ENCODE measurements at regions not wholly inside any gene's neighbourhood (a gene's known extent, or its start where the extent isn't known, plus 50 kb on each side); places are given as distances from the start of the nearest gene placed in this dataset.

DNA sequence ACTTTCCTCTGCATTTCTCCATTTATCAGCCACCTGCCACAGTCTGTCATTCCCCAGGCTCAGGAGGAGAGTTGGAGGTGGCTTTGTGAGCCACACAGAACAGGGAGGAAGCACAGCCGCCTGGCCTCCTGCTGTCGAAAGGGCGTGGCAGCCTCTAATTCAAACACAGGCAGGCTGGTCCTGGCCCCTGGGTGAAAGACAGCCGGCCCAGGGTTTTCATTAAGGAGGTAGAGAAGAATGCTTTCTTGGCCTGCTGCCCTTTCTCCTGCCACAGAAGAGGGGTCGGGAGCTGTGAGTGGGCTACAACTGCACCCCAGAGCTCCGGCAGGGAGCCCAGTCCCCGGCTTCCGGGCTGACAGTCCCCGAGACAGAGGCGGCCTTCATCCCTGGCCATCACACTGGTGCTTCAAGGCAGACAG lies 108.6 kb upstream of the FZD10 start:
- Histone ChIP-seq H3K9me3 (no peaks in the 10 kb centered on the region), H3K27me3 (peaks cover 0 to 45% (median 26%) of the 10 kb centered on the region in 7 donors), H3K27ac (no peak overlapping the region), H3K4me3 (no peak overlapping the region), H3K36me3 (no peaks in the 10 kb centered on the region), H3K4me1 (no peaks in the 10 kb centered on the region)
- TF ChIP-seq CTCF (IDR thresholded peaks at IDR 0.05), result no peak
- WGBS, 2 donors, result 30% methylated on average over 10 of the region's 10 CpGs
- intact Hi-C loops (cut with DNase I), result loop anchor here in 1 of 10 donors (5.0 kb wide), 1 partner anchor 279 kb away; no protein-coding TSS in a partner anchor
- no peak for ATAC-seq
- no peak for DNase-seq

DNA sequence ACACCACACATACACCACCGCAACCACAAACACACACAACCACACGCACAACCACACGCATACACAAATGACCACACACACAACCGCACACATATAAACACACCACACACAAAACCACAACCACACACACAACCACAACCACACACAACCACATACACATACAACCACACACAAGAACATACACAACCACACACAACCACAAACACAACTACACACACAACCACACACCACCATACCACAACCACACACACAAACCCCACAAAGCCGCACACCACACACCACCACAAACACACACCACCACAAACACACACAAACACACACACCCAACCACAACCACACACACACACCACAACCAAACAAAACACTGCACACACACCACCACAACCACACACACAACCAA lies 107.5 kb upstream of the FZD10 start:
- WGBS, 2 donors, result 85 to 95% methylated on average over 5 of the region's 5 CpGs
- no peak overlapping the region for H3K27ac ChIP-seq
- ATAC-seq (no peak), DNase-seq (no peak)
- no peaks in the 10 kb centered on the region for H3K36me3 ChIP-seq
- H3K27me3 ChIP-seq, result peaks cover 0 to 45% (median 22%) of the 10 kb centered on the region in 7 donors
- H3K9me3 ChIP-seq, result no peaks in the 10 kb centered on the region
- intact Hi-C loops (cut with DNase I), result loop anchor here in 1 of 10 donors (5.0 kb wide), 1 partner anchor 277 kb away; no protein-coding TSS in a partner anchor
- no peak for TF ChIP-seq CTCF (IDR thresholded peaks at IDR 0.05)
- no peaks in the 10 kb centered on the region for H3K4me1 ChIP-seq
- H3K4me3 ChIP-seq, result no peak overlapping the region

DNA sequence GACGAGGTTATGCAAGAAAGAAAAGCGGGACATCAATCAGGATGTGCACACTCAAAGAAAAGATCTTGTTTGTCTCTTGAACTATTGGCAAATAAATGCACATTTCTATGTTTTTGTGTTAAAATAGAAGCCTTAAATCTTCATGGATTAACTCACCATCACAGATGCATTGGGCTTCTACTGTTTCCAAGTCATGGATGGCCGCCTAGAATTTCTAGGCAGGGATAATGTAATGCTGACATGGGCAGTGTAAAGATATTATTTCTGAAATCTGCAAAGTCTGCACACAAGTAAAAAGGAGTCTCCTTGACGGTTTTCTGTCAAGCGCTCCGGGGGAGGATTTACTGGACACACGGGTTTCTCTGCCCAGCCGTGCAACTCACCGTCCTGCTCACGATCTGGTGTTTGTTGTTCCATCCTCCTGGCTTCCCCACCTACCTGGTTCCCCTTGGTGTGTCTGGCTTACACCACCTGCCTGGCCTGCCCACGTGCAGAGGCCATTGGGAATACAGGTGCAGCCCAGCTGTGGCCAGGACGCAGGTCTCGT lies 103.3 kb upstream of the FZD10 start:
- Histone ChIP-seq H3K4me1 (no peaks in the 10 kb centered on the region), H3K27ac (no peak overlapping the region), H3K27me3 (peaks cover 0 to 24% (median 10%) of the 10 kb centered on the region in 7 donors), H3K4me3 (no peak overlapping the region), H3K36me3 (no peaks in the 10 kb centered on the region), H3K9me3 (peaks cover 0 to 11% (median 0%) of the 10 kb centered on the region in 11 donors)
- no peak for DNase-seq
- 72 to 73% methylated on average over 13 of the region's 13 CpGs for WGBS, 2 donors
- no peak for ATAC-seq
- no peak for TF ChIP-seq CTCF (IDR thresholded peaks at IDR 0.05)
- intact Hi-C loops (cut with DNase I), result no loop called here

DNA sequence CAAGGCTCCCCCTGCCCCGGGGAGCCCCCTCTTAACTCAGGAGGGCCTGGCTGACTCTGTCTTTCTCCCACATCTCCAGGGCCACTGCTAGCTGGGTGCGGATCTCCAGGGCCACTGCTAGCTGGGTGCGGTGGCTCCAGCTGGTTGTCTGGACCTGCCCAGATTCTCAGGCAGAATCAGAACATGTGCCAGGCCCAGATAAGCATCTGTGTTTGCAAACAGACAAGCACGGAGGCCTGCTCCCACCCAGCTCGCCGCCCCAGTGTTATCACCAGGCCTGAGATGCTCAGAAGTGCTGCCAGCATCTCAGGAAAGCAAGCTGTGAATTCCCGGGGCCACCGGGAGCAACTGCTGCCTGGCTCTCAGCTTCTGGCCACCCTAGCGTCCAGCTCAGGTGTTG lies 98.4 kb upstream of the FZD10 start:
- 68 to 70% methylated on average over 9 of the region's 9 CpGs for WGBS, 2 donors
- intact Hi-C loops (cut with DNase I), result no loop called here
- no peak for TF ChIP-seq CTCF (IDR thresholded peaks at IDR 0.05)
- H3K4me1 ChIP-seq, result no peaks in the 10 kb centered on the region
- ATAC-seq, result no peak
- no peak for DNase-seq
- H3K36me3 ChIP-seq, result no peaks in the 10 kb centered on the region
- no peak overlapping the region for H3K27ac ChIP-seq
- peaks cover 0 to 22% (median 7%) of the 10 kb centered on the region in 7 donors for H3K27me3 ChIP-seq
- no peak overlapping the region for H3K4me3 ChIP-seq
- H3K9me3 ChIP-seq, result peaks cover 0 to 11% (median 0%) of the 10 kb centered on the region in 11 donors

All from heart right ventricle (tissue), 16 donors.